ENCODE measurements at regions not wholly inside any gene's neighbourhood (a gene's known extent, or its start where the extent isn't known, plus 50 kb on each side); places are given as distances from the start of the nearest gene placed in this dataset.

DNA sequence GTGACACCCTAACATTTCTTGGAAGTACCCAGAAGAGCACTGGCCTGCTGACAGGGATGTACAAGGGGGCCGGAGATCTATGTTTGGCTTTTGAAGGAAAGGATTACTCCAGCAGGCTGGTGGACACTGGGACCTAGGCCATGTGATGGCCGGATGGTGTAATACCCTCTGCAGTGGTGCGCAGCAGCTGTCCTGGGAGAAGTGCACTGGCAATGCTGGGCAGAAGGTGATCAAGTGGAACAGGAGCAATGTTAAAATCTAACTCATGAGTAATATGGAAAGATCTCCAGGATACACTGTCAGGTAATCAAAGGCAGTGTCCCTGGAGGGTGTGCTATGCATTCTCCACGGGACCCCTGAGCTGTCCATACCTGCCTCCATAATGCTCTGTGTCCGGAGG lies 71.2 kb upstream of the POMGNT2 start:
- no peak for DNase-seq

DNA sequence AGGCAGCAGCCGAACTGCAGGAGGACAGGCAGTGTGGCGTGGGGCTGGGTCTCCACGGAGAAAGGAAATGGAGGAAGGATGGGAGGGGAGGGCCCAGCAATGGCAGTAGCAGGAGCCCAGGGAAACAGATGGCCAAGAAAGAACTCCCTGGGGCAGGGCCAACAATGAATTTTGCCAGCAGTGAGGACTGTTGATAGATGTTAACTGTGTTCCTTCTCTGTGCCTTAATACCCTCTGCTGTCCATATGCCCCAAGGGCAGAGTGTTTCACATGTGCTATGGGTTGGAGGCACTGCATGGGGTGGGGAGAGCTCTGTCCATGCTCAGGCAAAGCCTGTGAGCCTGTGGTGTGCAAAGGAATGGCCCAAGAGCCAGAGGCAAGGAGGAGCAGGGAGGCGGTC lies 70.8 kb upstream of the POMGNT2 start:
- no peak for DNase-seq

DNA sequence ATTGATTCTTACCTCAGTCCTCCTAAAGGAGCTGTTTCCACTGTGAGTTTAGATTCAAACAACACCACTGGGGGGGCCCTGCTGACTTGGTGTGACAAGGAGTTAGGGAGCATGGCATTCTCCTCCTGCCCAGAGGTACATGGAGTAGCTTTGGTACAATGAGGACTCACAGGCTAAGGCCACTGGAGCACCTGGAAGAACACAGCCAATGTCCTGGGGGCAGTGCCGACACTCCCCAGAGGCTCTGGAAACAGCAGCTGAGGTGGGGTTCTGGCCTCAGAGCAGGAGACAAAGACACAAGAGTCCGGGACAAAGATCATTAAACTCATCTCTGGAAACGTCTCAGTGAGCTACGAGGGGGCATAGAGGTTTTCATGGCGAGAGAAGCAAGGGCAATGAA lies 69.7 kb upstream of the POMGNT2 start:
- no peak for DNase-seq

DNA sequence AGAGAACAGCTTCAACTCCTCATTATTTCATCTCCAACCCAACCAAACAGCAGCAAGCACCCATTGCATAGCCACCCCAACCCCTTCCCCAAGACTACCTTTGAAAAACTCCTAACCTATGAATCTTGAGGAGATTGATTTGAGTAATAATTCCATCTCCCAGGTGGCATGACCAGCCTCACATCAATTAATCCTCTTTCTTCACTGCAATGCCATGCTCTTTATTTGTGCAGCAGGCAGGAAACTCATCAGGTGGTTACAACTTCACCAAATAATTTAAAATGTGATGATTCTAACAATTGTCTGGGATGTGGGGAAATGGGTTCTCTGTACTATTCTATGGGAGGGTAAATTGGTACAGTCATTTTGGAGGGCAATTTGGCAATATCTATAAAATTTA lies 68.1 kb upstream of the POMGNT2 start:
- no peak for DNase-seq

DNA sequence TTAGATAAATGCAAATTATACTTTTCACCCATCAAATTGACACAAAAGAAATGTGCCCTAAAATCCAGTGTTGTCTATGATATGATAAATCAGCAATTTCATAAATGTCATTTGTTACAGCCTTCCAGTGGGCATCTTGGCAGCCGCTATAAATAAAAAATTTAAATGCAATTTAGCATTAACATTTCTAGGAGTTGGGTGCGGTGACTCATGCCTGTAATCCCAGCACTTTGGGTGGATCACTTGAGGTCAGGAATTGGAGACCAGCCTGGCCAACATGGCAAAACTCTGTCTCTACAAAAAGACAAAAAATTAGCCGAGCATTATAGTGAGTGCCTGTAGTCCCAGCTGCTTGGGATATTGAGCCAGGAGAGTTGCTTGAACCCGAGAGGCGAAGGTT lies 65.9 kb upstream of the POMGNT2 start:
- DNase-seq, result no peak

DNA sequence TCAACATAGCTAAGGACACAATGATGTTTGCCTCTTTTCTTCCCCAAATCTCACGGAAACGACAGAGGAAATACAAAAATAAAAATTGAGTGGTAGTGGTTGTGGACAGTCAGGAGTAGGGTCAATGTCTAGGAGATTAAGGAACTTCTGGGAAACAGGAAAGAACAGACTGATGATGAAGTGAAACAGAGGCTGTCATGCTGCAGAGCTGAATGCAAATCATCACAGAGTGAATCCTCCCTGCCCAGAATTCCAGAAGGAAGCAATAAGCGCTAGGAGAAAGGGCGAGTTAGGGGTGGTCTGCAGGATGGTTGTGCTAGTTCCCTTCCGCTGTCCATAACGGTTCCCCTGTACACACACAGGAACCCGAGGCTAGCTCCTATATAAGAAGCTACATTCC lies 64.7 kb upstream of the POMGNT2 start:
- no peak for DNase-seq

DNA sequence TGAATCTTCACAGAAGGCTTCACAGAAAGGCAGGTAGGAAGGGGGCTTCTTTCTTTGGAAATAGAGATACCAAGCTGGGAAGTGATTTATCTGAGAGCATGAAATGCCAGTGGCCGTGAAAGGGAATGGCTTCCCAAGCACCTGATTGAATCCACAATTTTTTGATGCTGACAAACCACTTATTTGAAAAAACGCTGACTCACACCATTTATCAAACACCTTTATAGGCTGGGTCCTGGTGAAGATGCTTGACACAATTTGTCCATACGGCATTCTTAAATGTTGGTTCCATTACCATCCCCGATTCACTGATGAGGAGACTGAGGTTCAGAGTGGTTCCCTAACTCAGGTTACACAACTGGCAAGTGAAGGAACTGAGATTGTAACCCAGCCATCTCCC lies 64.1 kb upstream of the POMGNT2 start:
- DNase-seq, result no peak

DNA sequence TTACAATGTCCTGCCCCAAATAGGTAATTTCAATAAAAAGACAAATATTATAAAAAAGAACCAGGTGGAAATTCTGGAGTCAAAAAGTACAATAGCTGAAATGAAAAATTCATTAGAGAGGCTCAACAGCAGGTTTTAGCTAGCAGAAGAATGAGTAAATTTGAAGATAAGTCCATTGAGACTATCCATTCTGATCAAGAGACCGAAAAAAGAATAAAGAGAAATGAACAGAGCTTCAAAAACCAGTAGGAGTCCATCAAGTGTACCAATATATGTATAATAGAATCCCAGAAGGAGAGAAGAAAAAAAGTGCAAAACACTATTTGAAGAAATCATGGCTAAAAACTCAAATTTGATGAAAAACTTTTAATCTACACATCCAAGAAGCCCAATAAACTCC lies 60.5 kb upstream of the POMGNT2 start:
- DNase-seq, result no peak

DNA sequence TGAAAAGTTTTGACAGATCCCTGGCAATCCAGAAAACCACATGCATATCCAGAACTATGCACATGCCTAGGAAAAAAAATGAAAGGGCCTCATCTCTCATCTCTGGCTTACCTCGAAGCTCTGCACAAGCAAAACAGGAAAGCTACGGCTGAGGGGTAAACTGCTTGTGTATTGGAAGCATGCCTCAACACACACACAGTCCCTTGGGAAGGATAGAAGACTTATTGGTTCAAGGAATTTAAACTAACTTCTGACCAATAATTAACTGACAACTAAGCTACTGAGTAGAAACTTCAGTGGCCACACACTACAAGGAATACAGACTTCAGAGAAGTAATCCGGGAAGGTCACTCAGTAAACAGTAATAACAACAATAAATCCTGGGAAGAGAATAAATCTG lies 59.9 kb upstream of the POMGNT2 start:
- no peak for DNase-seq

DNA sequence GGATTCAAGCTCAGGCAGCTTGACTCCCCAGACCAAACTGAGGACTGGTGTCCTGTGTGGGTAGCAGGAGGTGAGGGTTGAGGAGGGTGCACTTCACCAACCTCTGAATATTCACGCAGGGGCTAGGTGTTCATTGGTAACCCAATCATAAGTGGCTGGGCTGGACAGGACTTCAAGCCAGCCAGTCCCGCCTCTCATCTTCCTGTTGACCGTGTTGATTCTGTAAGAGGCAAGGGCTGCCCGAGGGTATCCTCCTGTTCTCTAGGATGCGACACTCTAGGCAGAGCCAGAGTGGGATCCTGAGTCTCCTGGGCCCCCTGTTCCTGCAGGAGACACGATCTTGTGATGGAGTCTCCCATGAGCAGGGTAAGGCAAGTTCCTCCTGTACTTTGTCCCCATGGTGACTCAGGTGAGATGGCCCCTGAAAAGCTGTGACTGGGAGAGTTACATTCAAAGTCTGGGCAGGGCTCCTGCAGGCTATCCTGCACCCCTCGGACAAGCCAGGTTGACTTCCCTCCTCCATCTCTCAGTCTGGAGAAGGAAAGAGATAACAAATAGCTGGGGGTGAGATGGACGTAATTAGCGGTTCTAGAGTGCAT lies 58.1 kb upstream of the POMGNT2 start:
- DNase-seq, result no peak

DNA sequence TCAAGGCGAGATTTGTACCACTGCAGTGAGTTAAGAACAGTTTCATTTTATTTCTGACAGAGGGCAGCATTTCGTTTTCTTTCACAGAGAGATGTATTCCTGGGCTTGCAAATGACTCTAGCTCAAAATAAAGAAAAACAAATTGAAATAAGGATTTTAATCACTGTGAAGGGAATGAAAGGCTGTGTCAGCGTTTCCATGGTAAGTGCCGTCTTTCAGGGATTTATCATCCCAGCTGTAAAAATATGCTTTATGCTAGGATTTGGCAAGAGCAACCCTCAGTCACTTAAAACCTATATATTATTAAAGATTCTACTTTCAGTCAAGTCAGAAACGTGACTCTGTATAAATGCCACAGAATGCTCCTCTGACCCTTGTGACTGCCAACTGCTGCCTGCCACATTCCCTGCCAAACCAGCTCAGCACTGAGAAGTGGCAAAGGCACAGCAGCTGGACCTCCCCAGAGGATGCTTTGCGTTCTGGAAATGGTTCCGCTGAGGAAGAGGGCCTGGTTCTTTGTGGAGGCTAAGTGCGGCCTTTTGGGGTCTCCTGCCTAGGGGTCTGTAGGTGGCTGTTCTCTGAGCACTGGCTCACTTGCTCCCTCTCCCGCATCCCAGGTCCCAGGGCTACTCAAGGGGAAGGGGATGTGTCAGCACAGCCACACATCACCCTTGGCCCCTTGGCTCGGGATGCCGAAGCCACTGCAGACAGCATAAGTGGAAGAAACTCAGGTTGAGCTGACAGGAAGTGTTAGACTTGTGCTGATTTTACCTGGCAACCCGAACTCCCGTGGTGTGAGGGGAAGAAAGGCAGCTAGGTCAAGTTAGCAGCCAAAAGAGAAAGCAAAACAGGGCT lies 56.6 kb upstream of the POMGNT2 start:
- DNase-seq, result peak; percentile 48

DNA sequence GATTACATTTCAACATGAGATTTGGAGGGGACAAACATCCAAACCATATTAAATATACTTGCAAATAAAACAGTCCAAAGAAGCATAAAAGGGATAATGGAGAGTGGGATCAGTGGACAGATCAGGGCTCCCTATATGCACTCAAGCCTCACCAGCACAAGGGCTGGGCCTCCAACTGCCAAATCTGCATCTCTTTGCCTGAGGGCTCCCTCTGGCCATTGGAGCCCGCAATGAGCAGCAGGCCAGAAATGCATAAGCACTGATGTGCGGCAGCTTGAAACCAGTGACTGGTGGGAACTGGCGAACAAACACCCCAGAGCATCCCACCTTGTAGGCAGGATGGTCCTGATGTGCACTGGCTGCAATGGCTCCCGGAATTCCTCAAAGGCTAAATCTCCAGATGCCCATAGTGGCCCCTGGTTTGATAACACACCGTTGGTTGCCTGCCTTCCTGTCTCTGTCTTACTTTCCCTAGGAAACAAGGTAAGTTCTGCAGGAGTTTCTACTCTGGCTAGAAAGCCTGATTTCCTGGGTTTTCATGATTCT lies 55.9 kb upstream of the POMGNT2 start:
- DNase-seq, result no peak

DNA sequence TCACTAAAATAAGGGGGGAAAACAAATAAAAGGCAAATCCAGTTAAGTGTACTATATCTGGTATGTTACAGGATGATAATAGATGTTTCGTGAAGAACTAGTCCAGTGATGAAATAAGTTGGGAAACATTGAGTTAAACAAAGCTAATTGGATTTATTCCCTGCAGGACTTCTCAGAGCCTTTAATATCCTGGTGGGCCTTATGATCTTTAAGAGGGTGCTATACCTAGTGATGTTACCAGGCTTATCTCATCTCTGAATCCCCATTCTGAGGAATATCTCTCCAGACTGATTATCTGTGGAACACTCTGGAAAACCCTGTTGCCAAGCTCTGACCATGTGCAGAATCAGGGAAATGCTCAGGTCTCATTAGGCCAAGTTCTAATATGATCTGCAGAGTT lies 54.8 kb upstream of the POMGNT2 start:
- no peak for DNase-seq

DNA sequence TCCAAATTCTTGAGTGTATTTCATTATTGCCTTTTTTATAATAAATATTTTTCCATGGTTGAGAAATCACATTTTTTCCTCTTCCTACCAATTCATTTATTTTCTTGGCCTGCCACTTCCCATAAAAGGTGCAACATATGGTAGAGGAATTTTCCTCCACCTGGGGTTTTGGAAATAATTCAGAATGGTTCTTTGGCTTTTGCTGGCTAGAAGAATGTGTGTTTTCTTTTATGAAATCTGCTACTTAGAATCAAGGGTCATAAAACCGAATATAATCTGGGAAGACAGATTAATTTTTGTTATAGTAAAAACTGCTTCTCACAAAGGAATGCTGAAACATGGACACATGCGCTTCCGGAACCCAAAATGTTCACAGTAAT lies 54.0 kb upstream of the POMGNT2 start:
- DNase-seq, result no peak

DNA sequence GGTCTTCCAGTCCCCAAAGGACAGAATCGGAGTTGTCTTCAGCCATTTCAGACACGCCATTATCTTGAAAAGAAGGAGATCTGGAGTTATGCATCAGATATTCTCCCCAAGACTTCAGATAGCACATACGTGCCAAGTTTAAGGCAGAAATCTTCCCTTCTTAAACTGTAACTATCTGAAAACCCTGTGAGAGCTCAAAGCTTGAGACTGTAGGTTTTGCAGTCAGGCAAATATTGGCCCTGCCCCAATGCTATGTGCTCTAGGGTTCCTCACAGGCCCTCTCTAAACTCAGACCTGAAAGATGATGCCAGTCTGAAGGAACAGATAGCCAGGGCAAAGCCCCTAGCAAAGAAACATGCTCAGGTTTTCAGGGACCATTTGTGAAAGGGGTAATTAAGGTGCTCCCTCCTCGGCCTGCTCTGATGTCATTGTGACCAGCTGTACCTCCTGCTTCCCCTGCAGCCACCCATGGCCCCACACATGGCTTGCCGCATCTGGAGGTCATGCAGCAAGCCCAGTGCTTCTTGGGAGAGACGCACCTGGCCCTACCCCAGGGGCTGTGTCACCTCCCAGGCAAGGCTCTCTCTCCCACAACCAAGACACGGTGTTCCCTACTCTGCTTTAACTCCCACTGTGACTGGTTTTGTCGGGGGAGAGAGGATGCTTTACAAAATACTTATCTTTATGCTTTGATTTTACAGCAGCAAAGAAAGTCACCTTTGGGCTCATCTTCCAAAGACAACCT lies 53.4 kb upstream of the POMGNT2 start:
- no peak for DNase-seq

DNA sequence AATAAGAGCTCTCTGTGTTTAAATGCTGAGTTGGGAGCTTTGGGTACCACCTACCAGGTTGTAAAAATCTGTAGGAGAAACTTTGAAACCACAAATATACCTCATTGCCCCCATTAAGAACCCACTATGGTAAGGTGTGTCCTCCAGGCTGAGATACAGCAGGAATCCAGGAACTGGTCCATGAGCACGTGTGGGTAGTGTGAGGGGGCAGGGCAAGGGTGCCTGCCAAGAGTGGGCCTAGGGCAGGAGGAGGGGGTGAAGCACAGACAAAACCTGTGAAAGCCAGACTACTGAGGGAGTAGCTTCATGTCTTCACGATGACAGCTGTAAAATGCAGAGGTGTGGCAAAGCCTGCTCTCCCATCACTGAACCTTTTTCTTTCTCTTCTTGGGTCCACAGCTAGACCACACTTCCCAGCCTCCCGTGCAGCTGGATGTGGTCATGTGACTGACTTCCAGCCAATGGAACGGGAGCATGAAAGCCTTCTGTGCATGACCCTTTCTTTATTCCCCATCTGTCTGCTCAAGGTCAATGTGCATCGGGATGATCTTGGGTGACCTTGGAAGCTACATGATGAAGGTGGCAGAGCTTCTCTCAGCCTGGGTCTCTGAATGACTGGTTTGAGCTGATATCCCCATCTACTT lies 51.1 kb upstream of the POMGNT2 start:
- DNase-seq, result no peak

DNA sequence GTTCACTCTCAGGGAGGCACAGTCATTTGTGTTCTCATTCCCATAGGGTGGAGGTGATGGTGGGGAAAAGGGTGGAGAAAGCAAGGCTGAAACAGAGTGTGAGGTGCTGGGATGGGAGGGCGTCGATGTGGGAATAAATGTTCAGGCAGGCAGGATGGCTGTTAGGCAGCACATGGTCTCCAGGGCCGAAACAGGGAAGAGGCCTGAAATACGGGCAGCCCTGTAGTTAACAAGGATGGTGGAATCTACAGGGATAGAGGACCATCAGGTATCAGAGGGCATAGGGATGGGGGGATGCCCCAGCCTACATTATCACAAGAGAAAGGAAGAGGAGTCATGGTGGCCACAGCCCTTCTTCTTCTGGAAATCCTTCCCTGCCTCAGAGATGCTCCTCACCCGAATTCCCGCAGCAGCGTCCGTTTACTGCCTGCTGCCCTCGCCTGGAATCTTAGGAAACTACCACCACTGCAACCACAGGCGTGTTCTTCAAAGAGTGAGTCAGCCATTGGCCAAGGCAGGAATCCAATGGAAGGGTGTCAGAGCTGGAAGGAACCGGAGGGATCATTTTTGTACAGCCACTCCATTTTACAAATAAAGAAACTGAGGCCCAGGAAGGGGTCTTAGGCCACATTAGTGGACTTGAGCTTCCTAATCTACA lies 49.7 kb upstream of the POMGNT2 start:
- peak; percentile 24 for DNase-seq
